Chondrocyte (in vitro differentiated cells): ENCODE measurements at regions not wholly inside any gene's neighbourhood (a gene's known extent, or its start where the extent isn't known, plus 50 kb on each side); places are given as distances from the start of the nearest gene placed in this dataset.

ENCODE experiments used
- DNase-seq: peaks from one replicate; pipeline ENCODE4 v3.0.0; 2021; ENCODE audit warnings: mixed read lengths, low spot score
- H3K27ac Mint-ChIP-seq: one replicate; pipeline ENCODE4 v1.8.0; 2021; ENCODE audit warnings: mild to moderate bottlenecking, moderate library complexity, mixed read lengths; ENCODE audit not compliant: unreplicated experiment
- H3K27me3 Mint-ChIP-seq: 2 replicates; pipeline ENCODE4 v1.8.0; 2021; ENCODE audit warnings: low read depth, mixed read lengths
- H3K36me3 Mint-ChIP-seq: 2 replicates; pipeline ENCODE4 v1.8.0; 2021; ENCODE audit warnings: low read depth, mixed read lengths
- H3K4me1 Mint-ChIP-seq: 2 replicates; pipeline ENCODE4 v1.8.0; 2021; ENCODE audit warnings: low read depth, mild to moderate bottlenecking, mixed read lengths
- H3K4me3 Mint-ChIP-seq: one replicate; pipeline ENCODE4 v1.8.0; 2021; ENCODE audit warnings: mild to moderate bottlenecking, moderate library complexity, mixed read lengths; ENCODE audit not compliant: unreplicated experiment
- H3K9me3 Mint-ChIP-seq: 2 replicates; pipeline ENCODE4 v1.8.0; 2021; ENCODE audit warnings: low read depth, mixed read lengths
- CTCF ChIP-seq: fragments of 200-600 bp; sonication (generic); IDR thresholded peaks from 2 replicates; pipeline ENCODE4 v1.5.0; 2021; ENCODE audit warnings: antibody characterized with exemption, mild to moderate bottlenecking, moderate library complexity

GRCh38 chr10:34006471-34006870 is 672.0 kb upstream of the NRP1 start:
- H3K9me3 Mint-ChIP-seq = no peaks in the 10 kb centered on the region
- no peaks in the 10 kb centered on the region for H3K4me1 Mint-ChIP-seq
- no peak overlapping the region for H3K4me3 Mint-ChIP-seq
- DNase-seq = no peak
- no peak for TF ChIP-seq CTCF
- H3K36me3 Mint-ChIP-seq = no peaks in the 10 kb centered on the region
- no peak overlapping the region for H3K27ac Mint-ChIP-seq
- H3K27me3 Mint-ChIP-seq = no peaks in the 10 kb centered on the region

GRCh38 chr10:34003561-34003960 is 669.1 kb upstream of the NRP1 start:
- Mint-ChIP-seq H3K27ac (no peak overlapping the region), H3K36me3 (no peaks in the 10 kb centered on the region), H3K27me3 (no peaks in the 10 kb centered on the region), H3K9me3 (no peaks in the 10 kb centered on the region), H3K4me3 (no peak overlapping the region), H3K4me1 (no peaks in the 10 kb centered on the region)
- no peak for TF ChIP-seq CTCF
- no peak for DNase-seq

GRCh38 chr10:34002896-34003295 is 668.4 kb upstream of the NRP1 start:
- Mint-ChIP-seq H3K4me1 (no peaks in the 10 kb centered on the region), H3K9me3 (no peaks in the 10 kb centered on the region), H3K36me3 (no peaks in the 10 kb centered on the region), H3K4me3 (no peak overlapping the region), H3K27me3 (no peaks in the 10 kb centered on the region), H3K27ac (no peak overlapping the region)
- TF ChIP-seq CTCF = no peak
- DNase-seq = no peak

- Mint-ChIP-seq H3K27ac (no peak overlapping the region), H3K36me3 (no peaks in the 10 kb centered on the region), H3K4me3 (no peak overlapping the region), H3K4me1 (no peaks in the 10 kb centered on the region), H3K9me3 (no peaks in the 10 kb centered on the region), H3K27me3 (no peaks in the 10 kb centered on the region)
- DNase-seq = no peak
- TF ChIP-seq CTCF = no peak
Measured at GRCh38 chr10:34001831-34002230, 667.4 kb upstream of the NRP1 start.

- no peak for DNase-seq
- H3K27ac Mint-ChIP-seq = no peak overlapping the region
- H3K9me3 Mint-ChIP-seq = no peaks in the 10 kb centered on the region
- no peak overlapping the region for H3K4me3 Mint-ChIP-seq
- no peaks in the 10 kb centered on the region for H3K4me1 Mint-ChIP-seq
- H3K36me3 Mint-ChIP-seq = no peaks in the 10 kb centered on the region
- no peaks in the 10 kb centered on the region for H3K27me3 Mint-ChIP-seq
- no peak for TF ChIP-seq CTCF
Measured at GRCh38 chr10:34001087-34001580, 666.7 kb upstream of the NRP1 start.
